GM18867 (cell line): ENCODE measurements at regions not wholly inside any gene's neighbourhood (a gene's known extent, or its start where the extent isn't known, plus 50 kb on each side); places are given as distances from the start of the nearest gene placed in this dataset.
A peak's percentile ranks its signal among the peaks of the same experiment; 100 is the strongest.

Source experiments
- ATAC-seq: cut with Tn5 transposase; IDR thresholded peaks from one replicate; pipeline ENCODE4 v1.9.1; 2021; ENCODE audit warnings: mild to moderate bottlenecking, moderate library complexity; ENCODE audit not compliant: unreplicated experiment

- no peak for ATAC-seq
Measured at GRCh38 chr3:5427021-5427420, 239.5 kb downstream of the EDEM1 start.

GRCh38 chr3:5427938-5428337 is 240.4 kb downstream of the EDEM1 start:
- ATAC-seq = no peak

GRCh38 chr3:5428607-5429516 is 241.4 kb downstream of the EDEM1 start:
- ATAC-seq = peak; percentile 84

- ATAC-seq = peak; percentile 2
Measured at GRCh38 chr3:5429517-5429890, 242.0 kb downstream of the EDEM1 start.

GRCh38 chr3:5430701-5431100 is 243.2 kb downstream of the EDEM1 start:
- ATAC-seq = no peak

- ATAC-seq = no peak
Measured at GRCh38 chr3:5431146-5431545, 243.6 kb downstream of the EDEM1 start.

GRCh38 chr3:5431811-5432378 is 244.4 kb downstream of the EDEM1 start:
- no peak for ATAC-seq

GRCh38 chr3:5437296-5437782 is 249.8 kb downstream of the EDEM1 start:
- ATAC-seq = no peak

- ATAC-seq = no peak
Measured at GRCh38 chr3:5437783-5438323, 250.3 kb downstream of the EDEM1 start.

- ATAC-seq = no peak
Measured at GRCh38 chr3:5441401-5441800, 253.9 kb downstream of the EDEM1 start.

GRCh38 chr3:5442106-5442785 is 254.7 kb downstream of the EDEM1 start:
- ATAC-seq = no peak

GRCh38 chr3:5442786-5443138 is 255.3 kb downstream of the EDEM1 start:
- ATAC-seq = no peak

- ATAC-seq = no peak
Measured at GRCh38 chr3:5444253-5444652, 256.7 kb downstream of the EDEM1 start.

- ATAC-seq = no peak
Measured at GRCh38 chr3:5445676-5446201, 258.2 kb downstream of the EDEM1 start.

- ATAC-seq = no peak
Measured at GRCh38 chr3:5448246-5448645, 260.7 kb downstream of the EDEM1 start.

GRCh38 chr3:5448816-5449215 is 261.3 kb downstream of the EDEM1 start:
- ATAC-seq = no peak

- ATAC-seq = peak; percentile 86
Measured at GRCh38 chr3:5456199-5456598, 268.7 kb downstream of the EDEM1 start.

GRCh38 chr3:5458526-5458925 is 271.0 kb downstream of the EDEM1 start:
- ATAC-seq = no peak

- ATAC-seq = no peak
Measured at GRCh38 chr3:5462086-5462485, 274.6 kb downstream of the EDEM1 start.

- ATAC-seq = no peak
Measured at GRCh38 chr3:5463991-5464390, 276.5 kb downstream of the EDEM1 start.

GRCh38 chr3:5464649-5465048 is 277.1 kb downstream of the EDEM1 start:
- ATAC-seq = no peak
